Upper lobe of right lung (tissue), 1 donor: ENCODE measurements at regions not wholly inside any gene's neighbourhood (a gene's known extent, or its start where the extent isn't known, plus 50 kb on each side); places are given as distances from the start of the nearest gene placed in this dataset.

Experiments
- ATAC-seq: fragments of 200-7000 bp; cut with Tn5 transposase; one replicate; pipeline ENCODE4 v1.9.1; 2020; ENCODE audit warnings: mild to moderate bottlenecking, moderate library complexity
- DNase-seq: peaks from one replicate; pipeline ENCODE4 v3.0.0-alpha.2; 2020
- H3K27ac ChIP-seq: fragments of 200-600 bp; one replicate; pipeline ENCODE4 v1.8.0; 2022
- H3K27me3 ChIP-seq: fragments of 200-600 bp; one replicate; pipeline ENCODE4 v1.8.0; 2022; ENCODE audit warnings: mild to moderate bottlenecking
- H3K36me3 ChIP-seq: fragments of 200-600 bp; one replicate; pipeline ENCODE4 v1.8.0; 2022
- H3K4me1 ChIP-seq: fragments of 200-600 bp; one replicate; pipeline ENCODE4 v1.8.0; 2022
- H3K4me3 ChIP-seq: fragments of 200-600 bp; one replicate; pipeline ENCODE4 v1.8.0; 2022; ENCODE audit warnings: mild to moderate bottlenecking
- H3K9me3 ChIP-seq: fragments of 200-600 bp; one replicate; pipeline ENCODE4 v1.8.0; 2022
- CTCF ChIP-seq: fragments of 200-600 bp; IDR thresholded peaks from one replicate; pipeline ENCODE4 v1.8.0; 2022; ENCODE audit warnings: antibody characterized with exemption
- intact Hi-C: fragments of 100-400 bp; cut with DNase I; formaldehyde crosslinking; loops from one replicate; pipeline ENCODE4 v1.11.0; 2022
- donor health status: DM: no; HTN: yes; CAD: no; lungs with severe emphysema.

GRCh38 chr2:188884046-188884445 is 90.1 kb upstream of the COL3A1 start:
- TF ChIP-seq CTCF = no peak

GRCh38 chr2:188884517-188884916 is 89.7 kb upstream of the COL3A1 start:
- no peak for TF ChIP-seq CTCF
- Histone ChIP-seq H3K4me3 (no peak overlapping the region), H3K36me3 (no peaks in the 10 kb centered on the region), H3K27ac (no peak overlapping the region), H3K9me3 (no peaks in the 10 kb centered on the region), H3K27me3 (no peaks in the 10 kb centered on the region), H3K4me1 (no peaks in the 10 kb centered on the region)
- no peak for DNase-seq
- intact Hi-C loops = no loop called here
- ATAC-seq = no peak

More at GRCh38 chr2:188884046-188884445, 90.1 kb upstream of the COL3A1 start:
- ATAC-seq (no peak), DNase-seq (no peak)
- H3K27me3 ChIP-seq = no peaks in the 10 kb centered on the region
- H3K4me3 ChIP-seq = no peak overlapping the region
- H3K27ac ChIP-seq = no peak overlapping the region
- H3K9me3 ChIP-seq = no peaks in the 10 kb centered on the region
- no peaks in the 10 kb centered on the region for H3K36me3 ChIP-seq
- no peaks in the 10 kb centered on the region for H3K4me1 ChIP-seq
- intact Hi-C loops = no loop called here

GRCh38 chr2:188889187-188889586 is 85.0 kb upstream of the COL3A1 start:
- no peaks in the 10 kb centered on the region for H3K9me3 ChIP-seq
- TF ChIP-seq CTCF = no peak
- H3K4me3 ChIP-seq = no peak overlapping the region
- no peaks in the 10 kb centered on the region for H3K27me3 ChIP-seq
- intact Hi-C loops = no loop called here
- H3K27ac ChIP-seq = no peak overlapping the region
- no peak for DNase-seq
- ATAC-seq = no peak
- H3K4me1 ChIP-seq = no peaks in the 10 kb centered on the region
- H3K36me3 ChIP-seq = no peaks in the 10 kb centered on the region

GRCh38 chr2:188890755-188891154 is 83.4 kb upstream of the COL3A1 start:
- H3K27ac ChIP-seq = no peak overlapping the region
- H3K9me3 ChIP-seq = no peaks in the 10 kb centered on the region
- intact Hi-C loops = no loop called here
- no peaks in the 10 kb centered on the region for H3K27me3 ChIP-seq
- H3K36me3 ChIP-seq = no peaks in the 10 kb centered on the region
- no peak for DNase-seq
- H3K4me1 ChIP-seq = no peaks in the 10 kb centered on the region
- no peak for TF ChIP-seq CTCF
- no peak overlapping the region for H3K4me3 ChIP-seq
- peak; percentile 30 for ATAC-seq

GRCh38 chr2:188892636-188893035 is 81.5 kb upstream of the COL3A1 start:
- Histone ChIP-seq H3K27ac (no peak overlapping the region), H3K4me1 (no peaks in the 10 kb centered on the region), H3K9me3 (no peaks in the 10 kb centered on the region), H3K4me3 (no peak overlapping the region), H3K27me3 (no peaks in the 10 kb centered on the region), H3K36me3 (no peaks in the 10 kb centered on the region)
- no peak for ATAC-seq
- no peak for TF ChIP-seq CTCF
- intact Hi-C loops = no loop called here
- no peak for DNase-seq

GRCh38 chr2:188893972-188894371 is 80.2 kb upstream of the COL3A1 start:
- DNase-seq (no peak), ATAC-seq (no peak)
- H3K9me3 ChIP-seq = no peaks in the 10 kb centered on the region
- intact Hi-C loops = no loop called here
- TF ChIP-seq CTCF = no peak
- no peaks in the 10 kb centered on the region for H3K4me1 ChIP-seq
- H3K4me3 ChIP-seq = no peak overlapping the region
- H3K36me3 ChIP-seq = no peaks in the 10 kb centered on the region
- H3K27ac ChIP-seq = no peak overlapping the region
- H3K27me3 ChIP-seq = no peaks in the 10 kb centered on the region
